ENCODE measurements at regions not wholly inside any gene's neighbourhood (a gene's known extent, or its start where the extent isn't known, plus 50 kb on each side); places are given as distances from the start of the nearest gene placed in this dataset.

DNA sequence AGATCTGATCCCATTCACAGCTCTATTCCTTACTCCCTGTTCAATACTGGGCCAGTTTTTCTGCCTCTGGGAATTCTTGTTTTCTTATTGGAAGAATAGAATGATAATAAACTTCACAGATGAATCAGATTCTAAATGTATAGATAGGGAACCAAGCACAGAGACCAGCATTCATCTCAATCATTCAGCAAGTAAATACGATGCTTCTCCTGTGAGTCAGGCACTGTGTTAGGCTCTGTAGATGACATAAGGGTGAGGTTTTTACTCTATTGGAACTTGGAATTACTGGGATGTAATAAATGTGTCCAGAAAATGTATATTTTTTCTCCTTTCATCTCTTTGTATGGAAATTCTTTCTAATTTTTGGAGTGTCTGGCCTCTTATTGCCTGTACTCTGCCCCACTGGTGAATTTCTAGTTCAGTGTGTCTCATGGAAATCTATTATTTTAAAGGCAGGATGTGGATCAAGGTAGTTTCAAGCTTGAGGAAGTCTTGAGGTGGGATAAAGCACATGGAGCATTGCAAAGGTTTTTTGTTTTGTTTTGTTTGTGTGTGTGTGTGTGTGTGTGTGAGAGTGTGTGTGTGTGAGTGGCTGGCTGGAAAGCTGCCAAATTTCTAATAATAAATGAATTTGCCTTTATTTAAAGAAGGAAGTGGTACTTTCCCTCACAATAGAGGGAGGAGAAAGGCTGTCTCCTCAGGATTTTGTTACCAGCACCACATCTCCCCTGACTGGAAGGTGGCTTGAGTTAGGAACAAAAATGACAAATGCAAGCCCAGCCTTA is 117.9 kb upstream of the HS3ST1 start:
- Mint-ChIP-seq H3K27me3 (peaks cover 0 to 8% (median 5%) of the 10 kb centered on the region in 5 donors), H3K27ac (no peak overlapping the region), H3K4me3 (no peak overlapping the region), H3K9me3 (peaks cover 0 to 2% (median 0%) of the 10 kb centered on the region in 11 donors), H3K4me1 (peaks cover 0 to 7% (median 0%) of the 10 kb centered on the region in 7 donors), H3K36me3 (no peaks in the 10 kb centered on the region)
- no peak for DNase-seq
- no peak for ATAC-seq
- POLR2A ChIA-PET, result no interaction called here
- Histone ChIP-seq H3K27me3 (ENCODE audit: control insufficient read depth in 2 of 2, insufficient read depth in 2 of 2, low read length in 2 of 2) (no peaks in the 10 kb centered on the region), H3K9me3 (ENCODE audit: control insufficient read depth in 2 of 3, low read length in 3 of 3) (no peaks in the 10 kb centered on the region), H3K27ac (ENCODE audit: low read depth, low read length) (no peak overlapping the region), H3K36me3 (ENCODE audit: control insufficient read depth in 2 of 3, insufficient read depth in 3 of 3, low read length in 3 of 3) (no peaks in the 10 kb centered on the region), H3K4me3 (ENCODE audit: low read length) (no peak overlapping the region), H3K4me1 (ENCODE audit: control insufficient read depth in 2 of 2, insufficient read depth in 2 of 2, low read length in 2 of 2) (no peaks in the 10 kb centered on the region)
- intact Hi-C loops (cut with micrococcal nuclease), result no loop called here
- CTCF ChIA-PET, result no interaction called here

DNA sequence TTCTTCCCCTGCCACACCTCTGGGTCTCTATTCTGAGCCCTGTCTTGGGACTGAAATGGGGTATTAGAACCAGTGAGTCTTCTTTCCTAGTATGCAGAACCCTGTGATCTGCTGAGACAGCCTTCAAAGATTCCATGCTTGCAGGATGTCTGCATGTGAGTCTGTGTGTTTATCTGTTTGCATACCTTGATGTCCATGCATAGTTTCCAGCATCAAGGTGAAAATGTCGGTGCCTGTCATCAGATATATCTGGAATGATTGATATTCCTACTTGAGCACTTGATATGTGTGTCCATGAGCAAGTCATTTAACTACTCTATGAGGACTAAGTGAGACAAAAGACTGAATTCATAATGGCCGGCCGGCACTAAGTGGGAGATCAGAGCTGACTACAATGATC is 117.0 kb upstream of the HS3ST1 start:
- intact Hi-C loops (cut with micrococcal nuclease), result no loop called here
- Mint-ChIP-seq H3K9me3 (peaks cover 0 to 2% (median 0%) of the 10 kb centered on the region in 11 donors), H3K27ac (no peak overlapping the region), H3K36me3 (no peaks in the 10 kb centered on the region), H3K27me3 (peaks cover 0 to 8% (median 5%) of the 10 kb centered on the region in 5 donors), H3K4me3 (no peak overlapping the region), H3K4me1 (peaks cover 0 to 7% (median 0%) of the 10 kb centered on the region in 7 donors)
- POLR2A ChIA-PET, result no interaction called here
- CTCF ChIA-PET, result no interaction called here
- ATAC-seq (no peak), DNase-seq (no peak)
- H3K27me3 ChIP-seq (ENCODE audit: control insufficient read depth in 2 of 2, insufficient read depth in 2 of 2, low read length in 2 of 2), result no peaks in the 10 kb centered on the region
- no peak overlapping the region for H3K4me3 ChIP-seq (ENCODE audit: low read length)
- H3K27ac ChIP-seq (ENCODE audit: low read depth, low read length), result no peak overlapping the region
- no peaks in the 10 kb centered on the region for H3K4me1 ChIP-seq (ENCODE audit: control insufficient read depth in 2 of 2, insufficient read depth in 2 of 2, low read length in 2 of 2)
- H3K36me3 ChIP-seq (ENCODE audit: control insufficient read depth in 2 of 3, insufficient read depth in 3 of 3, low read length in 3 of 3), result no peaks in the 10 kb centered on the region
- H3K9me3 ChIP-seq (ENCODE audit: control insufficient read depth in 2 of 3, low read length in 3 of 3), result no peaks in the 10 kb centered on the region

DNA sequence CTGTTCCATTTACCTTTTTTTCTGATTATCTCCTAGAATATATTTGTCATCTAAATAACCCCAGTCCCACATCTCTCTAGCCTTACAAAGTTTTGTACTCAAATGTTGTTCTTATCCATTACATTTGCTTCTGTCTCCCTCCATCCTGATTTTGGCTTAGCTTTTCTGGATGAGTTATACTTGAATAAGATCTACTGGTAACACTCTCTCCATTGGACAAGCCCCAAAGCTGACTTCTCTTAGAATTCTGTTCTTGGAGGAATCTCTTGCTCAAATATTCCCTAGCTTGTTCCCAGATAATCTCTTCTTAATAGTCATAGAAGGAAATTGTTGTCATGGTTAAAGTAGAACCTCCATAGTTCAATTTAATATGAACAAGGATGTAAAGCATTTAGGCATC is 115.5 kb upstream of the HS3ST1 start:
- Mint-ChIP-seq H3K27me3 (peaks cover 0 to 8% (median 0%) of the 10 kb centered on the region in 5 donors), H3K36me3 (no peaks in the 10 kb centered on the region), H3K9me3 (no peaks in the 10 kb centered on the region), H3K4me1 (peaks cover 0 to 7% (median 0%) of the 10 kb centered on the region in 7 donors), H3K27ac (no peak overlapping the region), H3K4me3 (no peak overlapping the region)
- no peak overlapping the region for H3K4me3 ChIP-seq (ENCODE audit: low read length)
- H3K27me3 ChIP-seq (ENCODE audit: control insufficient read depth in 2 of 2, insufficient read depth in 2 of 2, low read length in 2 of 2), result no peaks in the 10 kb centered on the region
- ChIA-PET POLR2A (no interaction called here), CTCF (no interaction called here)
- H3K9me3 ChIP-seq (ENCODE audit: control insufficient read depth in 2 of 3, low read length in 3 of 3), result no peaks in the 10 kb centered on the region
- ATAC-seq (no peak), DNase-seq (no peak)
- H3K27ac ChIP-seq (ENCODE audit: low read depth, low read length), result no peak overlapping the region
- no peaks in the 10 kb centered on the region for H3K36me3 ChIP-seq (ENCODE audit: control insufficient read depth in 2 of 3, insufficient read depth in 3 of 3, low read length in 3 of 3)
- H3K4me1 ChIP-seq (ENCODE audit: control insufficient read depth in 2 of 2, insufficient read depth in 2 of 2, low read length in 2 of 2), result no peaks in the 10 kb centered on the region
- intact Hi-C loops (cut with micrococcal nuclease), result no loop called here

DNA sequence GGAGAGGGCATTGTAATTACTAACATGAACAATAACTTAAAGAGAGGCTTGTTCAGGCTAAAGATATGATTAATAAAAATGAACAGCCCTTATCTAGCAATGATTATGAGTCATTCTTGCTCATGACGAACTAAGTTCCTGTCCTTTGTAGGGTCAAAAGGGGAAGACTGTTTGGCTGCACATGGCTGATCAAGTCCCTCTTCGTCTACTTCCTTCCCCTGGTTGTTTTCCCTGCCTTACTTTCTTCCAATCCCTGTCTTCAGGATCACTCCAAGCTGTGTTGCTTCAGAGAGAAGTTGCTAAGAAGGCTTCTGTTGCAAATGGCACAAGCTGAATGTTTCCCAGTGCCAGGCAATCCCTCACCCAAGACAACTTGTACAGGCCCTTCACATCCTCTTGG is 115.0 kb upstream of the HS3ST1 start:
- Mint-ChIP-seq H3K9me3 (peaks cover 0 to 3% (median 0%) of the 10 kb centered on the region in 11 donors), H3K36me3 (no peaks in the 10 kb centered on the region), H3K27ac (no peak overlapping the region), H3K27me3 (peaks cover 0 to 8% (median 0%) of the 10 kb centered on the region in 5 donors), H3K4me3 (no peak overlapping the region), H3K4me1 (peaks cover 0 to 7% (median 0%) of the 10 kb centered on the region in 7 donors)
- no peaks in the 10 kb centered on the region for H3K36me3 ChIP-seq (ENCODE audit: control insufficient read depth in 2 of 3, insufficient read depth in 3 of 3, low read length in 3 of 3)
- H3K27ac ChIP-seq (ENCODE audit: low read depth, low read length), result no peak overlapping the region
- ATAC-seq (peak; percentile 67), DNase-seq (no peak)
- no peaks in the 10 kb centered on the region for H3K27me3 ChIP-seq (ENCODE audit: control insufficient read depth in 2 of 2, insufficient read depth in 2 of 2, low read length in 2 of 2)
- H3K9me3 ChIP-seq (ENCODE audit: control insufficient read depth in 2 of 3, low read length in 3 of 3), result no peaks in the 10 kb centered on the region
- intact Hi-C loops (cut with micrococcal nuclease), result no loop called here
- no peaks in the 10 kb centered on the region for H3K4me1 ChIP-seq (ENCODE audit: control insufficient read depth in 2 of 2, insufficient read depth in 2 of 2, low read length in 2 of 2)
- POLR2A ChIA-PET, result interaction anchor here (0.6 kb wide), 1 partner anchor 48 kb away, joined by 4 read pairs; no protein-coding TSS in a partner anchor
- CTCF ChIA-PET, result no interaction called here
- no peak overlapping the region for H3K4me3 ChIP-seq (ENCODE audit: low read length)

DNA sequence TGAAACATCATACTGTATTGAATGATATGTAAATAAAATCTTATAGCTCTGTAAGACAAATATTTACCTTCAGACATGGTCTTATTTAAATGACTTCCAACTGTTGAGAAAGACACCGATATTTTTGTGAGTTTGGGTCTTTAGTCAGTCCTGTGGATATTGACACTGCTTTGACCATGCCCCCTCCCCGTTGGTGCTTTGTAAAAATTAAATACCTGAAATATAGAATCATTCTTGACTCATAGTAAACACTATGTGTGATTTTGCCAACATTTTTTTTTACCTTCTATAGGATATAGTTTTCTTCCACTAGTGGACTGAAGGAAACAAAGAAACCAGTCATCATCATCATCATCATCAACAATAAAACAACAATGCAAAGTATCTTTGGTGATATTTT is 114.3 kb upstream of the HS3ST1 start:
- intact Hi-C loops (cut with micrococcal nuclease), result no loop called here
- Histone ChIP-seq H3K9me3 (ENCODE audit: control insufficient read depth in 2 of 3, low read length in 3 of 3) (no peaks in the 10 kb centered on the region), H3K4me1 (ENCODE audit: control insufficient read depth in 2 of 2, insufficient read depth in 2 of 2, low read length in 2 of 2) (no peaks in the 10 kb centered on the region), H3K4me3 (ENCODE audit: low read length) (no peak overlapping the region), H3K36me3 (ENCODE audit: control insufficient read depth in 2 of 3, insufficient read depth in 3 of 3, low read length in 3 of 3) (no peaks in the 10 kb centered on the region), H3K27ac (ENCODE audit: low read depth, low read length) (no peak overlapping the region), H3K27me3 (ENCODE audit: control insufficient read depth in 2 of 2, insufficient read depth in 2 of 2, low read length in 2 of 2) (no peaks in the 10 kb centered on the region)
- no peak overlapping the region for H3K27ac Mint-ChIP-seq
- H3K9me3 Mint-ChIP-seq, result peaks cover 0 to 3% (median 0%) of the 10 kb centered on the region in 11 donors
- no peak overlapping the region for H3K4me3 Mint-ChIP-seq
- no peaks in the 10 kb centered on the region for H3K36me3 Mint-ChIP-seq
- ATAC-seq (no peak), DNase-seq (no peak)
- H3K27me3 Mint-ChIP-seq, result peaks cover 0 to 4% (median 0%) of the 10 kb centered on the region in 5 donors
- POLR2A ChIA-PET, result interaction anchor here (0.6 kb wide), 1 partner anchor 47 kb away, joined by 4 read pairs; no protein-coding TSS in a partner anchor
- peaks cover 0 to 2% (median 0%) of the 10 kb centered on the region in 7 donors for H3K4me1 Mint-ChIP-seq
- CTCF ChIA-PET, result no interaction called here

DNA sequence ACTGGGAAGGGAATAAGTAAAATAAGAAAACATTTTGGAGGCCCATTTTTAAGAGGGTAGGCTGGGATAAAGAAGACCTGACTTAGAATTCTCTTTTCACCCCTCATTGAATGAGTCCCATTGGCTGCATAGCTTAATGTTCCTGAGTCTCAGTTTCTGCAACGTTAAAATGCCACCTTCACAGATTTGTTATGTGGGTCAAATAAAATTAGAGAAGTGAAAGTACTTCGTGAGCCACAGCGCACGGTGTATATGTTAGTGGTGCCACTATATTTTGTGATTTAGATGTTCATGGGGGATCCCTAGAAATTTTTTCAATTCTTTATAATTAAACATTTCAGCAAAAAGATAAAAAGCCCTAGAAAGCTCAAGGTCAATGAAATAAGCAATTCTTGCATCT is 109.2 kb upstream of the HS3ST1 start:
- H3K4me1 Mint-ChIP-seq, result no peaks in the 10 kb centered on the region
- no peaks in the 10 kb centered on the region for H3K27me3 ChIP-seq (ENCODE audit: control insufficient read depth in 2 of 2, insufficient read depth in 2 of 2, low read length in 2 of 2)
- H3K9me3 Mint-ChIP-seq, result peaks cover 0 to 3% (median 0%) of the 10 kb centered on the region in 11 donors
- H3K27me3 Mint-ChIP-seq, result peaks cover 0 to 8% (median 5%) of the 10 kb centered on the region in 5 donors
- ChIA-PET CTCF (no interaction called here), POLR2A (no interaction called here)
- H3K4me3 ChIP-seq (ENCODE audit: low read length), result no peak overlapping the region
- ATAC-seq, result no peak
- no peaks in the 10 kb centered on the region for H3K9me3 ChIP-seq (ENCODE audit: control insufficient read depth in 2 of 3, low read length in 3 of 3)
- H3K4me3 Mint-ChIP-seq, result no peak overlapping the region
- H3K36me3 Mint-ChIP-seq, result no peaks in the 10 kb centered on the region
- intact Hi-C loops (cut with micrococcal nuclease), result no loop called here
- no peak for DNase-seq
- H3K36me3 ChIP-seq (ENCODE audit: control insufficient read depth in 2 of 3, insufficient read depth in 3 of 3, low read length in 3 of 3), result no peaks in the 10 kb centered on the region
- H3K27ac ChIP-seq (ENCODE audit: low read depth, low read length), result no peak overlapping the region
- H3K4me1 ChIP-seq (ENCODE audit: control insufficient read depth in 2 of 2, insufficient read depth in 2 of 2, low read length in 2 of 2), result no peaks in the 10 kb centered on the region
- no peak overlapping the region for H3K27ac Mint-ChIP-seq

DNA sequence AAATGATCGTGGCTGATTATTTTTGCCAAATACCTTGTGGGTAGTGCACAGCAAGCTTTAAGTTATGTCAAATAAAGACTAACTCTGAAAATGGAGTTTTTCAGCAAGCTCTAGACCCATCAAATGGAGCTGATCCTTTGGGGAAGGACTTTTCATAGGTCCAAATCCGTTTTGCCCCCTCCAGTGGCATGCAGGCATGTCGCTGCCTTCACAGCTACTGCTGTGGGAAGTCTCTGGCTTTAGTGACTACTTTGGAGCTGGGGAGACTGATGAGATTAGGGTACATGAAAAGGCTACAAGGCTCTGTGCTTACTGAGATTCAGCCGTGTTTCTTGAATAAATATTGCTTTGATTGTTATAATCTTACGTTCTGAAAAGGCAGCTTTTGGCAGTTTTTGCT is 106.6 kb upstream of the HS3ST1 start:
- DNase-seq (no peak), ATAC-seq (no peak)
- Histone ChIP-seq H3K27me3 (ENCODE audit: control insufficient read depth in 2 of 2, insufficient read depth in 2 of 2, low read length in 2 of 2) (no peaks in the 10 kb centered on the region), H3K4me3 (ENCODE audit: low read length) (no peak overlapping the region), H3K4me1 (ENCODE audit: control insufficient read depth in 2 of 2, insufficient read depth in 2 of 2, low read length in 2 of 2) (no peaks in the 10 kb centered on the region), H3K9me3 (ENCODE audit: control insufficient read depth in 2 of 3, low read length in 3 of 3) (no peaks in the 10 kb centered on the region), H3K27ac (ENCODE audit: low read depth, low read length) (no peak overlapping the region), H3K36me3 (ENCODE audit: control insufficient read depth in 2 of 3, insufficient read depth in 3 of 3, low read length in 3 of 3) (no peaks in the 10 kb centered on the region)
- Mint-ChIP-seq H3K27me3 (peaks cover 0 to 8% (median 5%) of the 10 kb centered on the region in 5 donors), H3K4me3 (no peak overlapping the region), H3K4me1 (no peaks in the 10 kb centered on the region), H3K36me3 (peaks cover 0 to 5% (median 0%) of the 10 kb centered on the region in 5 donors), H3K9me3 (peaks cover 3 to 7% (median 5%) of the 10 kb centered on the region in 11 donors), H3K27ac (no peak overlapping the region)
- POLR2A ChIA-PET, result no interaction called here
- CTCF ChIA-PET, result no interaction called here
- intact Hi-C loops (cut with micrococcal nuclease), result no loop called here

All from naive thymus-derived CD4-positive, alpha-beta T cell (primary cell).